Mesenchymal stem cell (in vitro differentiated cells and primary cell): ENCODE measurements at regions not wholly inside any gene's neighbourhood (a gene's known extent, or its start where the extent isn't known, plus 50 kb on each side); places are given as distances from the start of the nearest gene placed in this dataset.

ENCODE experiments used
- DNase-seq: peaks from one replicate; pipeline ENCODE4 v3.0.0-alpha.2; 2013
- H2AFZ ChIP-seq: one replicate; pipeline ENCODE4 v1.6.1; 2013; ENCODE audit warnings: low read depth, mild to moderate bottlenecking, control low read depth, inconsistent platforms, low read length, moderate library complexity
- H2AK5ac ChIP-seq: 2 replicates; pipeline ENCODE4 v1.6.1; 2013; ENCODE audit warnings: low read length, moderate library complexity, mild to moderate bottlenecking, inconsistent platforms; ENCODE audit not compliant: severe bottlenecking
- H2BK120ac ChIP-seq: one replicate; pipeline ENCODE4 v1.6.1; 2013; ENCODE audit warnings: low read depth, mild to moderate bottlenecking, inconsistent platforms, low read length, moderate library complexity
- H2BK12ac ChIP-seq, 2 experiments: one replicate each; pipeline ENCODE4 v1.6.1; 2013; ENCODE audit warnings: inconsistent platforms in 2 of 2, low read length in 2 of 2, mild to moderate bottlenecking in 2 of 2, moderate library complexity in 2 of 2, control low read depth in 1 of 2
- H2BK15ac ChIP-seq: one replicate; pipeline ENCODE4 v1.6.1; 2013; ENCODE audit warnings: mild to moderate bottlenecking, low read depth, inconsistent platforms; ENCODE audit not compliant: poor library complexity, severe bottlenecking
- H2BK5ac ChIP-seq: 2 replicates; pipeline ENCODE4 v1.6.1; 2013; ENCODE audit warnings: low read depth, mild to moderate bottlenecking, low read length, control low read depth, inconsistent platforms; ENCODE audit not compliant: poor library complexity, severe bottlenecking
- H3K14ac ChIP-seq, 2 experiments: one replicate each; pipeline ENCODE4 v1.6.1; 2013; ENCODE audit warnings: inconsistent platforms in 2 of 2, low read length in 2 of 2, control low read depth in 1 of 2, mild to moderate bottlenecking in 1 of 2, moderate library complexity in 1 of 2
- H3K18ac ChIP-seq, 2 experiments: one replicate each; pipeline ENCODE4 v1.6.1; 2013; ENCODE audit warnings: inconsistent platforms in 2 of 2, low read length in 2 of 2, control low read depth in 1 of 2, low read depth in 1 of 2, mild to moderate bottlenecking in 1 of 2
- H3K23ac ChIP-seq, 2 experiments: one replicate each; pipeline ENCODE4 v1.6.1; 2013; ENCODE audit warnings: inconsistent platforms in 2 of 2, low read length in 2 of 2, mild to moderate bottlenecking in 2 of 2, moderate library complexity in 2 of 2, control low read depth in 1 of 2
- H3K27ac ChIP-seq: 2 replicates; pipeline ENCODE4 v1.5.1; 2013; ENCODE audit warnings: mild to moderate bottlenecking, moderate library complexity, low read length, control low read depth, inconsistent platforms; ENCODE audit not compliant: poor library complexity, severe bottlenecking
- H3K27me3 ChIP-seq, 2 experiments: 2 replicates each; pipeline versions ENCODE4 v1.6.1 to v1.7.0; 2013; ENCODE audit warnings: low read length in 2 of 2, mild to moderate bottlenecking in 2 of 2, moderate library complexity in 2 of 2, control low read depth in 1 of 2, inconsistent platforms in 1 of 2; ENCODE audit not compliant: control insufficient read depth in 1 of 2, insufficient read depth in 1 of 2
- H3K36me3 ChIP-seq, 2 experiments: 2 replicates each; pipeline versions ENCODE4 v1.6.1 to v1.7.0; 2013; ENCODE audit warnings: low read length in 2 of 2, control low read depth in 1 of 2, inconsistent platforms in 1 of 2, low read depth in 1 of 2, mild to moderate bottlenecking in 1 of 2; ENCODE audit not compliant: insufficient read depth in 2 of 2, control insufficient read depth in 1 of 2
- H3K4ac ChIP-seq, 2 experiments: one replicate each; pipeline ENCODE4 v1.6.1; 2013; ENCODE audit warnings: inconsistent platforms in 2 of 2, low read length in 2 of 2, mild to moderate bottlenecking in 2 of 2, moderate library complexity in 2 of 2, control low read depth in 1 of 2, low read depth in 1 of 2
- H3K4me1 ChIP-seq: 2 replicates; pipeline ENCODE4 v1.6.1; 2013; ENCODE audit warnings: low read depth, low read length, control low read depth; ENCODE audit not compliant: control insufficient read depth, insufficient read depth
- H3K4me2 ChIP-seq: 2 replicates; pipeline ENCODE4 v1.6.1; 2013; ENCODE audit warnings: low read length, mild to moderate bottlenecking, inconsistent platforms; ENCODE audit not compliant: poor library complexity, severe bottlenecking
- H3K4me3 ChIP-seq, 2 experiments: 2 replicates each; pipeline versions ENCODE4 v1.5.1 to v1.7.0; 2013; ENCODE audit warnings: low read length in 2 of 2, mild to moderate bottlenecking in 2 of 2, control low read depth in 1 of 2, low read depth in 1 of 2; ENCODE audit not compliant: insufficient read depth in 1 of 2
- H3K79me1 ChIP-seq: replicated peaks from 2 replicates; pipeline ENCODE4 v1.6.1; 2013; ENCODE audit warnings: mild to moderate bottlenecking, control low read depth, low read length, inconsistent platforms; ENCODE audit not compliant: poor library complexity, severe bottlenecking
- H3K9ac ChIP-seq: 2 replicates; pipeline ENCODE4 v1.7.0; 2013; ENCODE audit warnings: mild to moderate bottlenecking, low read length, moderate library complexity
- H3K9me3 ChIP-seq: 2 replicates; pipeline ENCODE4 v1.7.0; 2013; ENCODE audit warnings: mild to moderate bottlenecking, low read length; ENCODE audit not compliant: control insufficient read depth
- H4K8ac ChIP-seq: one replicate; pipeline ENCODE4 v1.6.1; 2013; ENCODE audit warnings: inconsistent platforms, mild to moderate bottlenecking, low read length, moderate library complexity
- H4K91ac ChIP-seq: one replicate; pipeline ENCODE4 v1.6.1; 2013; ENCODE audit warnings: mild to moderate bottlenecking, low read length, inconsistent platforms
- WGBS: methylation state at CpG from one replicate; pipeline ENCODE4 v1.1.7; 2013; ENCODE audit warnings: mixed read lengths; 5-methylcytosine and 5-hydroxymethylcytosine counted together

DNA sequence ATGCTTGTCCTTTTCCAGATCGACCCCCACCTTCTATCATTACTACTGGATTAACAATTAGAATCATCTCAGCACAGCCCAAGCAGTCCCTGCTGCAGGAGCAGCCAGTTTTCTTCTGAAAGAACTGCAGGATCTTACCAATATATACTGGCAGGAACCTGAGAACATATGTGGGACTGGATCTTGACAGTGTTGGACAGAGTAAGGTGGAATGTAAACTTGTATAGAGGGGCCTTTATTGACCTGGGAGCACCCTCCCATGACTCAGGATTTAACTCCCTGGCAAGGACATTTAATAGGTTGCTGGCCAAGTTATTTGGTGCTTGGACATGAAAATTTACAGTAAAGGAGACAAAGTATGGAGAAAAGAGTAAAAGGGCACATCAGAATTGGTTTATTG is 66.2 kb upstream of the TMX1 start:
- no peak overlapping the region for H2BK15ac ChIP-seq
- no peak overlapping the region for H3K23ac ChIP-seq
- H3K36me3 ChIP-seq = no peaks in the 10 kb centered on the region
- no peak overlapping the region for H3K4ac ChIP-seq
- 30% methylated on average over 1 of the region's 1 CpG for WGBS
- H3K4me3 ChIP-seq = no peak overlapping the region
- no peak overlapping the region for H3K27ac ChIP-seq
- H2AFZ ChIP-seq = no peak overlapping the region
- no peak overlapping the region for H4K91ac ChIP-seq
- no peak overlapping the region for H3K18ac ChIP-seq
- H3K14ac ChIP-seq = no peak overlapping the region
- H2AK5ac ChIP-seq = no peak overlapping the region
- peaks cover 12 to 28% of the 10 kb centered on the region in 2 experiments for H3K27me3 ChIP-seq
- H4K8ac ChIP-seq = no peak overlapping the region
- H3K79me1 ChIP-seq = no peaks in the 10 kb centered on the region
- DNase-seq = no peak
- H3K9ac ChIP-seq = no peak overlapping the region
- H3K9me3 ChIP-seq = no peaks in the 10 kb centered on the region
- no peaks in the 10 kb centered on the region for H3K4me1 ChIP-seq
- H2BK5ac ChIP-seq = no peak overlapping the region
- no peak overlapping the region for H2BK120ac ChIP-seq
- no peak overlapping the region for H2BK12ac ChIP-seq
- H3K4me2 ChIP-seq = no peak overlapping the region

DNA sequence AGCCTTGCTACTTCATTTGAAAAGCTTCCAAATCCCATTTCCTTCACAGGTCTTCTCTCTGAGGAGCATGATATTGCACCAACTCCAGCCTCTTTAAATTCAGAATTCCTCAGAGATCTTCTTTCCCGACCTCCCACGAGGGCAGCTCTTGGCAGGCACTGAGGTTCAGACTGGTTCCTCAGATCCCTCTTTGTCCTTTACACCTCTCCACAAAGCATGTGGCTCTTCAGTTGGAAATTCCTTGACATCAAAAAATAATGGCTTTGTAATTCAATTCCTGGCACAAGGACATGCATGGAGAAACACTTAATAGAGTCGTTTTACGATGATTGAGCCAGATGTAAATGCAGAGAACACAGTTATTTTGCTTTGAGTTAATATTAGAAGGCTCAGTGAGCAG is 63.2 kb upstream of the TMX1 start:
- H4K8ac ChIP-seq = no peak overlapping the region
- no peak overlapping the region for H4K91ac ChIP-seq
- no peak overlapping the region for H2BK12ac ChIP-seq
- H3K9ac ChIP-seq = no peak overlapping the region
- no peak overlapping the region for H3K18ac ChIP-seq
- H2AK5ac ChIP-seq = no peak overlapping the region
- peaks cover 1% of the 10 kb centered on the region for H3K4me1 ChIP-seq
- H2BK5ac ChIP-seq = no peak overlapping the region
- WGBS = 56% methylated on average over 4 of the region's 4 CpGs
- H3K23ac ChIP-seq = no peak overlapping the region
- no peak overlapping the region for H2BK120ac ChIP-seq
- no peak overlapping the region for H2BK15ac ChIP-seq
- no peaks in the 10 kb centered on the region for H3K9me3 ChIP-seq
- H2AFZ ChIP-seq = no peak overlapping the region
- no peaks in the 10 kb centered on the region for H3K79me1 ChIP-seq
- no peak overlapping the region for H3K4ac ChIP-seq
- H3K4me3 ChIP-seq = no peak overlapping the region
- H3K27me3 ChIP-seq = peaks cover 12 to 25% of the 10 kb centered on the region in 2 experiments
- no peak overlapping the region for H3K4me2 ChIP-seq
- no peak overlapping the region for H3K27ac ChIP-seq
- no peak for DNase-seq
- H3K14ac ChIP-seq = no peak overlapping the region
- no peaks in the 10 kb centered on the region for H3K36me3 ChIP-seq

GRCh38 chr14:51180577-51180976 is 59.5 kb upstream of the TMX1 start:
- Histone ChIP-seq H2AK5ac (no peak overlapping the region), H3K14ac (no peak overlapping the region), H3K18ac (no peak overlapping the region), H3K27ac (no peak overlapping the region), H4K91ac (no peak overlapping the region), H2BK15ac (no peak overlapping the region), H3K4me2 (no peak overlapping the region), H3K23ac (no peak overlapping the region), H3K27me3 (peaks cover 6 to 9% of the 10 kb centered on the region in 2 experiments), H3K4ac (no peak overlapping the region), H3K9me3 (no peaks in the 10 kb centered on the region), H2BK12ac (no peak overlapping the region), H2AFZ (no peak overlapping the region), H2BK120ac (no peak overlapping the region), H3K4me1 (peaks cover 1% of the 10 kb centered on the region), H3K79me1 (no peaks in the 10 kb centered on the region), H2BK5ac (no peak overlapping the region), H3K36me3 (no peaks in the 10 kb centered on the region), H3K4me3 (no peak overlapping the region), H3K9ac (no peak overlapping the region), H4K8ac (no peak overlapping the region)
- no peak for DNase-seq
- WGBS = 88% methylated on average over 8 of the region's 9 CpGs

GRCh38 chr14:51182131-51182565 is 57.9 kb upstream of the TMX1 start:
- Histone ChIP-seq H3K9ac (no peak overlapping the region), H3K23ac (no peak overlapping the region), H3K4me1 (peaks cover 1% of the 10 kb centered on the region), H3K4me3 (no peak overlapping the region), H3K4me2 (no peak overlapping the region), H3K79me1 (no peaks in the 10 kb centered on the region), H3K9me3 (no peaks in the 10 kb centered on the region), H3K4ac (no peak overlapping the region), H3K36me3 (no peaks in the 10 kb centered on the region), H4K91ac (no peak overlapping the region), H2AFZ (no peak overlapping the region), H2AK5ac (no peak overlapping the region), H3K27me3 (no peaks in the 10 kb centered on the region), H2BK5ac (no peak overlapping the region), H2BK12ac (no peak overlapping the region), H3K14ac (no peak overlapping the region), H2BK15ac (no peak overlapping the region), H3K18ac (no peak overlapping the region), H2BK120ac (no peak overlapping the region), H4K8ac (no peak overlapping the region), H3K27ac (no peak overlapping the region)
- DNase-seq = no peak
- WGBS = 86% methylated on average over 2 of the region's 3 CpGs
